ENCODE measurements at regions not wholly inside any gene's neighbourhood (a gene's known extent, or its start where the extent isn't known, plus 50 kb on each side); places are given as distances from the start of the nearest gene placed in this dataset.

GRCh38 chr14:101196051-101196712, 292.7 kb upstream of the RTL1 start:
- TF ChIP-seq POLR2A (IDR thresholded peaks at IDR 0.05): no peak
- TF ChIP-seq, protein P1, sequence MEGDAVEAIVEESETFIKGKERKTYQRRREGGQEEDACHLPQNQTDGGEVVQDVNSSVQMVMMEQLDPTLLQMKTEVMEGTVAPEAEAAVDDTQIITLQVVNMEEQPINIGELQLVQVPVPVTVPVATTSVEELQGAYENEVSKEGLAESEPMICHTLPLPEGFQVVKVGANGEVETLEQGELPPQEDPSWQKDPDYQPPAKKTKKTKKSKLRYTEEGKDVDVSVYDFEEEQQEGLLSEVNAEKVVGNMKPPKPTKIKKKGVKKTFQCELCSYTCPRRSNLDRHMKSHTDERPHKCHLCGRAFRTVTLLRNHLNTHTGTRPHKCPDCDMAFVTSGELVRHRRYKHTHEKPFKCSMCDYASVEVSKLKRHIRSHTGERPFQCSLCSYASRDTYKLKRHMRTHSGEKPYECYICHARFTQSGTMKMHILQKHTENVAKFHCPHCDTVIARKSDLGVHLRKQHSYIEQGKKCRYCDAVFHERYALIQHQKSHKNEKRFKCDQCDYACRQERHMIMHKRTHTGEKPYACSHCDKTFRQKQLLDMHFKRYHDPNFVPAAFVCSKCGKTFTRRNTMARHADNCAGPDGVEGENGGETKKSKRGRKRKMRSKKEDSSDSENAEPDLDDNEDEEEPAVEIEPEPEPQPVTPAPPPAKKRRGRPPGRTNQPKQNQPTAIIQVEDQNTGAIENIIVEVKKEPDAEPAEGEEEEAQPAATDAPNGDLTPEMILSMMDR (IDR thresholded peaks at IDR 0.05): no peak

Data from right lobe of liver (tissue), 4 donors.